Dermis microvascular lymphatic vessel endothelial cell (primary cell): ENCODE measurements at regions not wholly inside any gene's neighbourhood (a gene's known extent, or its start where the extent isn't known, plus 50 kb on each side); places are given as distances from the start of the nearest gene placed in this dataset.
"Not testable (repeated sequence)": the region's sequence is repeated elsewhere in the genome, so short reads cannot be mapped to it uniquely, and the experiment has no call there.

Experiments used
- DNase-seq, 2 donors: peaks; one replicate each; pipeline versions ENCODE4 v3.0.0 to v3.0.0-alpha.2; 2010; ENCODE audit warnings: low read depth in 2 of 2

DNA sequence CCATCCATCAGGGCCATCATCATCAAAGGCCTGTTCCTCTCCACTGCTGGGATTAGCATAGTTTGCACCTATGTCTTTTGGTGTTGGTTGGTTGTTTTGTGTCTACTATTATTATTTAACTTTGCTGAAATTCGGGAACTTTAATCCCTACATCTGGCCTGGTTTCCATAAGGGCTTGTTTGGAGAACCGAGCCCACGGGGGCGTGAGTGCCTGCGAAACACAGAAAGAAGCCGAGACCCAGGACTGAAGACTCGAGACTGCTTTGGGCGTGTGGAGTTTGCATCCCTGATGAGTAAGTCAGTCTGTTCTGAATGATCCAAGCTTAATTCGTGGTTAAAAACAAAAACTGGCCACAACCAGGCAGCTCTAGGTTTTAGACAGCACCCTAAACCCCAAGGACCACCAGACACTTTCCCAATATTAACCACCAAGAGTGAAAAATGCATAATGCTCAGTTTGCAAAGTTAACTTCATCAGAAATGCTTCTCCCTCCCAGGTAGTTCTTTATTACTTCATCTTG lies 195.6 kb downstream of the BCL2L11 start:
- DNase-seq = not testable (repeated sequence)

DNA sequence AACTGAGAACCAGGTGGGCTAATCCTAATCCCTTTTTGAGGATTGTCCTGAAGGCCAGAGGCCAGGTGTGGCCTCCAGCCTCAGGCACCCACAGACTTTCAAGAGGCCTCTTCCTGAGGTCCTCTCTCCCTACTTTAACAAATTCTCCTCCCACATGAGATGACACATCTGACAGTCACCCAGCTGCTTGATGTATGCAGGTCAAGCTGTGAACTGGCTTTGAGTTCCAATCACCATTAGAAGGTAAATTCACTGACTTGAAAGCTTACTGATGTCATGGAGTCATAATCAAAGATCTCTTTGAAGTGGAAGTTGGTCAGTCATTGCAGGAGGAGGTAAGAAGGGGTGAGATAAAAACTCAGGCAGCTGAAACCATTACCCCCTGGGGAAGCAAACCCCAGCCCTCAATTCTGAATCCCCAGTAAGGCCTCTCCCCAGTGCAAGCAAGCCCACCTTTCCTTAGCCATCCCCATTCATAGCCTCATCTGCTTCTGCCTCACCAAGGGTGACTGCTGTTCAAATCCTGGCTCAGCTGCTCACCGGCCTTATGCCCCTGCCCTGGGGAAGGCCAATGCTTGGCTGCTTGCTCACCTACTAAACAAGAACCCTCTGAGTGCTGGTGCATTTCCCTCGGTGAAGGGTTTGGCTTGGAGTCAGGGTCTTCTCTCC lies 196.3 kb downstream of the BCL2L11 start:
- not testable (repeated sequence) for DNase-seq

DNA sequence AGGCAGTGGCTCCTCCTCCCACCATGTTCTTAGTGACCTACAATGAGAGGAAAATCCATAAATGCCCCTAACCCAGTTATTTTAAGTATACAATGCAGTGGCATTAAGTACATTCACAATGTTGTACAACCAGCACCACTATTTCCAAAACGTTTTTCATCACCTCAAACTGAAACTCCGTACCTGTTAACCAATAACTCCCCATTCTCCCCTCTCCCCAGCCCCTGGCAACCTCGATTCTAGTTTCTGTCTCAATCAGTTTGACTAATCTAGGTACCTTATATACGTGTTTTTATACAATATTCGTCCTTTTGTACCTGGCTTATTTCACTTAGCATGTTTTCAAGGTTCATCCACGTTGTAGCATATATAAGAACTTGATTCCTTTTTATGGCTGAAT lies 198.8 kb downstream of the BCL2L11 start:
- not testable (repeated sequence) for DNase-seq

GRCh38 chr2:111320264-111320663 lies 199.6 kb downstream of the BCL2L11 start:
- not testable (repeated sequence) for DNase-seq

DNA sequence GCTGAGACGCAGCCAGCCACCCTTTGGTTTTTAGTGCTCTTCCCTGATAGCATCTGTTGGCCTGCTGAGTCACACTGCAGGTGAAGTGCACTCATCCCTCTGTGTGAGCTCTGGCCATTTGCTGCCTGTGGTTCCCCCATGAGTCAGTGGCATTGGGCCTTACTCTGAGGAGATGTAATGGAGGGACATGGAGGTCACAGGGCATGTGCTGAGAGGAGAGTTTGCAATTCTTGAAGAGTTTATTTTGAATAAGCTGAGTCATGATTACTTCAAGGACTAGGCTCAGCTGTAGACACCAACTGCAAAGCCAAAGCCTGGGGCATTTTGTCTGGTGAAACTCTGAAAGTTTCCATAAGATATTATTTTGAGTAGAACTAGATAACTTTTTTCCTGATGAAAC lies 200.3 kb downstream of the BCL2L11 start:
- DNase-seq = peak in 1 of 2 donors; percentile 17

GRCh38 chr2:111323384-111323783 lies 202.7 kb downstream of the BCL2L11 start:
- not testable (repeated sequence) for DNase-seq

GRCh38 chr2:111327726-111328125 lies 207.0 kb downstream of the BCL2L11 start:
- not testable (repeated sequence) for DNase-seq

GRCh38 chr2:111329309-111329708 lies 208.6 kb downstream of the BCL2L11 start:
- DNase-seq = not testable (repeated sequence)

DNA sequence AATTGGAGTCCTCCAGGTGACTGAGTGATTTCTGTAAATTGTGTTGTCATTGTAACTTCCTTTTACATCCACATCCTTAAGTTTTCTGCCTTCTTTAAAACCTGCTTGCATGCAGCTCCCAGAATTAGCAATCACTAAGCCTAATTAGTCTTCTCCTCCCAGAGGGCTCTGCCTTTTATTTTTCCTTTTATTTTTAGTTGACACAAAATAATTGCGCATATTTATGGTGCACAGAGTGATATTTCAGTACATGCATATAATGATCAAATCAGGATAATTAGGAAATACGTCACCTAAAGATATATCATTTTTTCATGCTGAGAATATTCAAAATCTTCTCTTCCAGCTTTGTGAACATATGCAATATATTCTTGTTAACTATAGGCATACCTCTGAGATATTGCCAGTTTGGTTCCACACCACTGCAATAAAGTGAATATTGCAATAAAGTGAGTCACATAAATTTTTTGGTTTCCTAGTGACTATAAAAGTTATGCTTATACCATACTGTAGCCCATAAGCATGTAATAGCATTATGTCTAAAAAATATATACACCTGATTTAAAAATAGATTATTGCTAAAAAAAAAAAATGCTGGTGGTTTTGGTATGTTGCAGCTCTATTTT lies 210.5 kb downstream of the BCL2L11 start:
- DNase-seq = not testable (repeated sequence)

DNA sequence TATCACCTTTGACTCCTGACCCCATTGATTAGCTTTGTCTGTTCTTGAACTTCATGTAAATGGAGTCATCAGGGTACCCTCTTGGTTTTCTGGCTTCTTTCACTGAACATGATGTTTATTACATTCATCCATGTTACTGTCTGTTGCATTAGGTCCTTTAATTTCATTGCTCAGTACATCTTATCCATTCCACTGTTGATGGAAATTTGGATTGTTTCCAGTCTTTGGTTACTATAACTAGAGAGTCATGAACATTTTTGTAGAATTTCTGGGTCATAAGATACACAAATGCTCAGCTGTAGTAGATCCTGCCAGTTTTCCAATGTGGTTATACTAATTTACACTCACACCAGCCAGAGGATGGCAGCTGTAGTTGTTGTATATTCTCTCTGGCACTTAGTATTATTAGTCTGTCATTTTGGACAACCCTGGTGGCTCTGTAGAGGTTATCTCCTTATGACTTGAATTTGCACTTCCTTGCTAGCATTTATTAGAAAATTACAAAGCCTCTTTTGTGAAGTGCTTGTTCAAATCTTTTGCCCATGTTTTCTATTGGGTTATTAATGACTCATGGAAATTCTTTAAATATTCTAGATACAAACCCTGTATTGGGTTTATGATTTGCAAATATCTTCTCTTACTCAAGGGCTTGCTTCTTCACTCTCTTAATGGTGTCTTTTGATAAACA lies 214.7 kb downstream of the BCL2L11 start:
- not testable (repeated sequence) for DNase-seq

DNA sequence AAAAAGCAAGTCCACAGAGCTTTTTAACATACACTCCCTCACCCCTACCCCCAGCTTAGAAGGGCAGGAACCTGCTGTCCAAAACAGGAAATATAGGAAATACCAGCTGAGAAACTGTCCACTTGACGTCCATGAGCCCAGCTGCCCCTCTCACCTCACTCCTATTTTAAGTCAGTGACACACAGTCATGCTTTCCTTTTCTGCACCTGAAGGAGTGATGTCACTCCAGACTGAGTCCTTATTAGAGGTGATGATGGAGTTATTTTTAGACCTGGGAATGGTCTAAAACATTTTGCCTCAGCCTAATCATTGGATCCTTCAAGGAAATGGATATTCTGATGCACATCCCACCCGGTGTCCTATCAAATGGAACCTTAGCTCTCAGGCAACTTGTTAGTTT lies 217.8 kb downstream of the BCL2L11 start:
- not testable (repeated sequence) for DNase-seq

DNA sequence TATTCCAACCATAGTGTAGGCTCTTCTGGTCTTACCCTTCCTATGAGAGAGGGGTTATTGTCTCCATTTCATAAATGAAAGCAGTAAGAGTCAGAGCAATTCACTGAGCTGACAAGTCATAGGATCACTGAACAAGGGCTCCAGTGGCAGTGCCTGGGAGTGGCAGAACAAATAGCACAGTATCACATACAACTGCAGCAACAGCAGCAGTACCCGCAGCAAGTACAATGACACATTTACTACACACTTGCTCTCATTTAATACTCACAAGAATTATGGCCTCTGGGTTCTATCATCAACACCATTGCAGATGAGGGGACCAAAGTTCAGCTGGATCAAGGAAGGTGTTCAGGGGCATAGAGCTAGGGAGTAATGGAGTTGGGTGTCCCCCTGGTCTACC lies 218.8 kb downstream of the BCL2L11 start:
- not testable (repeated sequence) for DNase-seq

DNA sequence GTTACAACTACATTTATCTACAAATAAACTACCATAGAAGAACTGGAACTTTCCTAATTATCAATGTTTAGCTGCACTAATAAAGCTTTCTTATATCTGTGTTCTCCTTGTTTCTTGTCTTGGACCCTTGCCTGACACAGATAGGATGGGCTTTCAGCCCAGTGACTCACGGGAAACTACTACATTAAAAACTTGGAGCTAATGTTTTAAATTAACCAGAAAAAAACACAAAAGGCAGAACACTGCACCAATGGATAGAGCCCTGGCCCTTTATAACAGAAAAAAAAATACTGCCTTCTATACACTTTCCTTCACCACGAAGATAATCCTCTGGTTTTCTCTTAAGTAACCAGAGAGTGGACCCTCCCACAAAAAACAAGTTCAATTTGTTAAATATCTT lies 223.9 kb downstream of the BCL2L11 start:
- DNase-seq = not testable (repeated sequence)

DNA sequence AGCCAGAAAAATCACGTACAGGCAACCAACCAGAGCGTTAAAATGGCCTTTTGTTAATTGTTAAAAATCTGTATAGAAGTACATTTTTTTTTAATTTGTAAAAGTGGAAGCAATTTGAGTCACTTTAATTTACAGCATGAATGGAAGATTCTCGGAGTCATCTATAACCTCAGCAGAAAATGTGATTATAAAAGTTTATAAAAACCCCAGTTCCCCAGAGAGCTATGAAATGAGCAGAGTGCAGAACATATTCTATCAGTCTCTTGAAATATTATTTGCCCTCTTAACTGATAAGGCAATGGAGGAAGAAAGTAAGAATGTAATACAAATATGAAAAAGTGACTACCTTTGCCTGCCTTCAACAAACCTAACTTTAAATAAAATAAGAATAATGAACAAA lies 224.7 kb downstream of the BCL2L11 start:
- not testable (repeated sequence) for DNase-seq

DNA sequence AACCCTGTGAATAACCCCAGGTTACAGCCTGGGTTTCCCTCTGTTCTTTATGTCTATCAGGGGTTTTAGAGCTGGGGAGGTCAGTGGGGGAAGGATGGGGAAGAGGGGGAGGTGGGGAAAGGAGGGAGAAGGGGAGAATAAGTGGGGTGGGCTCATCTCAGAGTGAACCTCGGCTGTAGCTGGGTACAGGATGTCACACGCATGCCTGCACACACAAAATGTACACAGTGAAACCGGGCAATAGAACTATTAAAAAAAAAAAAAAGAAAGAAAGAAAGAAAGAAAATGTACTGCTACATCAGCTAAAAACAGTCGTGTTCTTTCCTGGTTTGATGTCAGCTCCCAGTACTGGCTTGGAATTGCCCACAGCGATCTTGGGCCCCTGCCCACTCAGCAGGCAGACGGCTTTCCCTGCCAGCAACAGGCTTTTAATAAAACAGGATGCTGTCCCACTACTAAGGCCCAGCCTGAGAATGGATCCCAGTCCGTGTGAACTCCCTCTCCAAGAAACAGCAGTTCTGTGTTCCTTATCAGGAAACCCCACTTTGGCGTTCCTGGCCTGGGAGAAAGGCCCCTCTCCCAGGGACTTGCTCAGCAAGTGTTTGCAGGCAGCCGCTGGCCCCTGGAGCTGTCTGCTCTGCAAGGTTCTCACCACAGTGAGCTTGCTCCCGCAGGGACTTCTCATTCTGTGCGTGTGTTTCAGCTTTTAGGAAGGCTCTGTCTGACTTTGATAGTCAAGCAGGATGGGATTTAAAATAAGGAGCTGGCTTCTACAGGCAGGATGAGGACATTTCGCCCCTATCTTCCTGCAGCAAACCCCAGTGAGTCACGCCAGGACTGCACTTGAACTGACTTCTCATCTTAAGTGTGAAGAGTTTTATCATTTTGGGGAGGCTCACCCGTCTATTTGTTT lies 225.6 kb downstream of the BCL2L11 start:
- peak; percentile 10 to 81 for DNase-seq

GRCh38 chr2:111347695-111348094 lies 227.0 kb downstream of the BCL2L11 start:
- DNase-seq = not testable (repeated sequence)

DNA sequence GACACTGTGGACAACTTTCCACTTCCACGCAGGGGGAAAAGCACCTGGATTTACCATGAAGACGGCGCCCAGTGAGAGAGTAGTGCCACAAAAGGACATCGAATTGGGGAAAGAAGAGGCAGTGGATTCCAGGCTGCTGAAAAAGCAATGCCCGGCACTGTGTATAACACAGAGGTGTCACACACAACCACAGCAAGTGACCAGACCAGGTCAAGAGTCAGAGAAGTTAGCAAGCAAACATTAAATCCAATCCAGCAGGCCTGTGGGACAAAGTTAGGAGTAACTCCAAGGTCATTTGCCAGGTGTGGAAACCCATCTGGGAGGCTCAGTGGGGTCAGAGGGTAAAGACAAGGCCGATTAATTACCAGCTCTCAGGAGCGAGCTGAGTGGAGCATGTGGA lies 227.6 kb downstream of the BCL2L11 start:
- not testable (repeated sequence) for DNase-seq

DNA sequence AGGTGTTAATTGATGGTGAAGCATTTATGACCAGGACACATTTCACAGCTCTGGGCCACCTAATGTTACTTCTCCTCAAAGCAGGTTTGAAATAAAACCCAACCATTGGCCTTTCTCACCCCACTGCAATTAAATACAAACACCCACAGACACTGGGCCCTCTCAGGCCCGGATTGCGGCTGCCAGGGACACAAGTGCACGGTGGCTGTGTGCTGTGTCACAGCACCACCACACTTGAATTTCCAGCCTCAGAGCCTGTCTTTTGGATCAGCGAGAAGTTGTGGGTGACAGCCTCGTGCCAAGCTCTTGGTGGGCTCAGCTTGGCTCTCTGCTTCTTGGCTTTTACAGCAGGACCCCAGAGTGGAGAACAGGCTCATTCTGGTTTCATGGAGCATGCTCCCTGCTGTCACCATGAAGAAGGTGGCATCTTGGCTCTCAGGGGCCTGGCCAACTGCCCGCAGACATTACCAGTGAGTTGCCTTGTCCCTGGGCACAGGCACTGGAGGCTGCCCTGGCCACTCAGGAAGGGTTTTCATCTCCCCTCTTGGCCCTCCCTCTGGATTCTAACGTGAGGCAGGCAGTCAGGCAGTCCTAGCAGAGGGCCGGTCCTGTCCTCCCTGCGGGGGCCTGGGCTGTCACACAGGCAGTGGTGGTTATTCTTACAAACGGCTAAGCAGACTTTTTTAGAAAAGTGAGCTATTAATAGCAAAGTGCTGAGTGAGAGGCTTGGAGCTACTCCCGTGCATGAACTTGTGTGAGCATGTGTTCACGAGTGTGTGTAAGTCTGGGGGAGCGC lies 234.5 kb downstream of the BCL2L11 start:
- not testable (repeated sequence) for DNase-seq

- DNase-seq = not testable (repeated sequence)
Measured at GRCh38 chr2:111355823-111356511, 235.3 kb downstream of the BCL2L11 start.
